ENCODE measurements at regions not wholly inside any gene's neighbourhood (a gene's known extent, or its start where the extent isn't known, plus 50 kb on each side); places are given as distances from the start of the nearest gene placed in this dataset.

DNA sequence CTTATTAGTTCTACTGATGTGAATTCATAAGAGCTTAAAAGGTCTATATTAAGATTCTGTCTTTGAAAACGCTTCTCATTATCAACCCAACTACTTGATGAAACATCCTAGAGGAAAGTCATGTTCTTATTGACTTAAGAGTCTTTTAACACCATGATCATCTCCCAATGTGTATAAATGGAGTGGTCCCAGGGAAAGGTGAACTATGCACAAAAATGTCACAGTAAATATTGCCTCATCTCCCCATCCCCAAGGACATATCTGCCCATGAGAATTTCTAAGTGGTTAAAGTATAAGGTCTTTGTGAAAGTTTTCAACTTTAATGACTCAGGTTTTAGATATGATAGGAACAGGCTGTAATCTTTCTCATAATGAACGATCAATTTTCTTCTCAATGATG lies 240.1 kb downstream of the IRS1 start (continued):
- TF ChIP-seq ZSCAN21 (CRISPR knock-in tag; IDR thresholded peaks at IDR 0.05; ENCODE audit: borderline replicate concordance) = 0 out of 2 replicates have a peak, but pooled peaks have one; percentile 43
- TF ChIP-seq KDM4B (CRISPR knock-in tag; IDR thresholded peaks at IDR 0.05) = peak; percentile 94; the same call in 1 of the 2 replicates
- TF ChIP-seq MIXL1 (CRISPR knock-in tag; IDR thresholded peaks at IDR 0.05) = peak; percentile 97
- TF ChIP-seq MTF2 (CRISPR knock-in tag; IDR thresholded peaks at IDR 0.05; ENCODE audit: borderline replicate concordance) = peak; percentile 55; the same call in 1 of the 2 replicates
- no peak for TF ChIP-seq CHD2 (IDR thresholded peaks at IDR 0.05; ENCODE audit: low read depth, low read length)
- peak; percentile 89 for TF ChIP-seq TOE1 (CRISPR knock-in tag; IDR thresholded peaks at IDR 0.05)
- TF ChIP-seq ELF3 (CRISPR knock-in tag; IDR thresholded peaks at IDR 0.05) = peak; percentile 93
- peak; percentile 12; the same call in 1 of the 2 replicates for TF ChIP-seq MAFF (IDR thresholded peaks at IDR 0.05; ENCODE audit: low read depth, low read length)
- TF ChIP-seq ESRRA (CRISPR knock-in tag; IDR thresholded peaks at IDR 0.05; ENCODE audit: low read depth) = peak; percentile 84
- TF ChIP-seq SOX13 (IDR thresholded peaks at IDR 0.05) = peak; percentile 76
- peak in 1 of 2 experiments; percentile 96; a peak in 2 of 4 replicates for TF ChIP-seq SOX13 (CRISPR knock-in tag; conservative IDR thresholded peaks at IDR 0.05 in 1 of 2, IDR thresholded peaks at IDR 0.05 in 1 of 2)
- TF ChIP-seq, protein P1, sequence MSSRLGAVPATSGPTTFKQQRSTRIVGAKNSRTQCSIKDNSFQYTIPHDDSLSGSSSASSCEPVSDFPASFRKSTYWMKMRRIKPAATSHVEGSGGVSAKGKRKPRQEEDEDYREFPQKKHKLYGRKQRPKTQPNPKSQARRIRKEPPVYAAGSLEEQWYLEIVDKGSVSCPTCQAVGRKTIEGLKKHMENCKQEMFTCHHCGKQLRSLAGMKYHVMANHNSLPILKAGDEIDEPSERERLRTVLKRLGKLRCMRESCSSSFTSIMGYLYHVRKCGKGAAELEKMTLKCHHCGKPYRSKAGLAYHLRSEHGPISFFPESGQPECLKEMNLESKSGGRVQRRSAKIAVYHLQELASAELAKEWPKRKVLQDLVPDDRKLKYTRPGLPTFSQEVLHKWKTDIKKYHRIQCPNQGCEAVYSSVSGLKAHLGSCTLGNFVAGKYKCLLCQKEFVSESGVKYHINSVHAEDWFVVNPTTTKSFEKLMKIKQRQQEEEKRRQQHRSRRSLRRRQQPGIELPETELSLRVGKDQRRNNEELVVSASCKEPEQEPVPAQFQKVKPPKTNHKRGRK (CRISPR knock-in tag; IDR thresholded peaks at IDR 0.05) = no peak
- TF ChIP-seq, protein P2, sequence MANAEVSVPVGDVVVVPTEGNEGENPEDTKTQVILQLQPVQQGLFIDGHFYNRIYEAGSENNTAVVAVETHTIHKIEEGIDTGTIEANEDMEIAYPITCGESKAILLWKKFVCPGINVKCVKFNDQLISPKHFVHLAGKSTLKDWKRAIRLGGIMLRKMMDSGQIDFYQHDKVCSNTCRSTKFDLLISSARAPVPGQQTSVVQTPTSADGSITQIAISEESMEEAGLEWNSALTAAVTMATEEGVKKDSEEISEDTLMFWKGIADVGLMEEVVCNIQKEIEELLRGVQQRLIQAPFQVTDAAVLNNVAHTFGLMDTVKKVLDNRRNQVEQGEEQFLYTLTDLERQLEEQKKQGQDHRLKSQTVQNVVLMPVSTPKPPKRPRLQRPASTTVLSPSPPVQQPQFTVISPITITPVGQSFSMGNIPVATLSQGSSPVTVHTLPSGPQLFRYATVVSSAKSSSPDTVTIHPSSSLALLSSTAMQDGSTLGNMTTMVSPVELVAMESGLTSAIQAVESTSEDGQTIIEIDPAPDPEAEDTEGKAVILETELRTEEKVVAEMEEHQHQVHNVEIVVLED (CRISPR knock-in tag; IDR thresholded peaks at IDR 0.05; ENCODE audit: borderline replicate concordance) = peak; percentile 37; the same call in 1 of the 2 replicates
- peak; percentile 93 for TF ChIP-seq PHF5A (CRISPR knock-in tag; IDR thresholded peaks at IDR 0.05; ENCODE audit: low read depth, unreplicated experiment)
- TF ChIP-seq ZKSCAN8 (CRISPR knock-in tag; IDR thresholded peaks at IDR 0.05; ENCODE audit: borderline replicate concordance) = peak; percentile 98
- TF ChIP-seq HIVEP1 (CRISPR knock-in tag; IDR thresholded peaks at IDR 0.05) = no peak
- TF ChIP-seq, protein P3, sequence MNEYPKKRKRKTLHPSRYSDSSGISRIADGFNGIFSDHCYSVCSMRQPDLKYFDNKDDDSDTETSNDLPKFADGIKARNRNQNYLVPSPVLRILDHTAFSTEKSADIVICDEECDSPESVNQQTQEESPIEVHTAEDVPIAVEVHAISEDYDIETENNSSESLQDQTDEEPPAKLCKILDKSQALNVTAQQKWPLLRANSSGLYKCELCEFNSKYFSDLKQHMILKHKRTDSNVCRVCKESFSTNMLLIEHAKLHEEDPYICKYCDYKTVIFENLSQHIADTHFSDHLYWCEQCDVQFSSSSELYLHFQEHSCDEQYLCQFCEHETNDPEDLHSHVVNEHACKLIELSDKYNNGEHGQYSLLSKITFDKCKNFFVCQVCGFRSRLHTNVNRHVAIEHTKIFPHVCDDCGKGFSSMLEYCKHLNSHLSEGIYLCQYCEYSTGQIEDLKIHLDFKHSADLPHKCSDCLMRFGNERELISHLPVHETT (CRISPR knock-in tag; conservative IDR thresholded peaks at IDR 0.05) = 0 out of 2 replicates have a peak, but pooled peaks have one; percentile 54
- no peak for TF ChIP-seq ZNF234 (CRISPR knock-in tag; conservative IDR thresholded peaks at IDR 0.05)
- TF ChIP-seq GATA4 (IDR thresholded peaks at IDR 0.05; ENCODE audit: borderline replicate concordance, low read depth) = peak; percentile 88; the same call in 1 of the 2 replicates
- peak; percentile 86 for TF ChIP-seq ZNF264 (CRISPR knock-in tag; IDR thresholded peaks at IDR 0.05)
- TF ChIP-seq HNF4G (IDR thresholded peaks at IDR 0.05; ENCODE audit: borderline replicate concordance, low read depth, low read length) = peak; percentile 86; the same call in 1 of the 2 replicates
- TF ChIP-seq HNF4G (CRISPR knock-in tag; IDR thresholded peaks at IDR 0.05; ENCODE audit: borderline replicate concordance, low read depth) = no peak; the same call in 1 of the 2 replicates
- TF ChIP-seq, protein P4, sequence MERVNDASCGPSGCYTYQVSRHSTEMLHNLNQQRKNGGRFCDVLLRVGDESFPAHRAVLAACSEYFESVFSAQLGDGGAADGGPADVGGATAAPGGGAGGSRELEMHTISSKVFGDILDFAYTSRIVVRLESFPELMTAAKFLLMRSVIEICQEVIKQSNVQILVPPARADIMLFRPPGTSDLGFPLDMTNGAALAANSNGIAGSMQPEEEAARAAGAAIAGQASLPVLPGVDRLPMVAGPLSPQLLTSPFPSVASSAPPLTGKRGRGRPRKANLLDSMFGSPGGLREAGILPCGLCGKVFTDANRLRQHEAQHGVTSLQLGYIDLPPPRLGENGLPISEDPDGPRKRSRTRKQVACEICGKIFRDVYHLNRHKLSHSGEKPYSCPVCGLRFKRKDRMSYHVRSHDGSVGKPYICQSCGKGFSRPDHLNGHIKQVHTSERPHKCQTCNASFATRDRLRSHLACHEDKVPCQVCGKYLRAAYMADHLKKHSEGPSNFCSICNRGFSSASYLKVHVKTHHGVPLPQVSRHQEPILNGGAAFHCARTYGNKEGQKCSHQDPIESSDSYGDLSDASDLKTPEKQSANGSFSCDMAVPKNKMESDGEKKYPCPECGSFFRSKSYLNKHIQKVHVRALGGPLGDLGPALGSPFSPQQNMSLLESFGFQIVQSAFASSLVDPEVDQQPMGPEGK (CRISPR knock-in tag; IDR thresholded peaks at IDR 0.05) = peak; percentile 79
- TF ChIP-seq THAP11 (CRISPR knock-in tag; IDR thresholded peaks at IDR 0.05) = peak; percentile 85
- no peak for TF ChIP-seq ZNF660 (CRISPR knock-in tag; IDR thresholded peaks at IDR 0.05; ENCODE audit: borderline replicate concordance, low read depth)
- peak; percentile 96 for TF ChIP-seq TARDBP (CRISPR knock-in tag; IDR thresholded peaks at IDR 0.05)
